ENCODE measurements at regions not wholly inside any gene's neighbourhood (a gene's known extent, or its start where the extent isn't known, plus 50 kb on each side); places are given as distances from the start of the nearest gene placed in this dataset.

DNA sequence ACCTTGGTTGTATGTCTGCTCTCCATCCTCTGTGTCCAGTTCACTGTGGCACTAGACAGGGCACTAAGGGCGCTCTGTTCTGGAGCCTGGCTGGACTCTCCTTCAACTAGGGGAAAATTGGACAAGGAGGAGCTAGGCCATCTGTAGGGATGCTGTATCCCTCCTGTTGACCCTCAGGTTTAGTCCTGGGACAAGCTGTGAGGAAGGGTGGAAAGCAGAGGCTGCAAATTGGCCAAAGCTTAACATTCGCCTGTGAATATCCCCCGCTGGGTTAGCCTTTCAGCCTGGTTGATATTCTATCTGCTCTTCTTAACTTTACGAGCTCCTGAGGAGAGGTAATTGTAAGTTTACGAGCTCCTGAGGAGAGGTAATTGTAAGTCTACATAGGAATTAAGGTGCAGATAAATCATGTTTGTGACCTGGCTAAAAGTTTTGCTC is 64.4 kb upstream of the ENPEP start:
- TF ChIP-seq, protein P1, sequence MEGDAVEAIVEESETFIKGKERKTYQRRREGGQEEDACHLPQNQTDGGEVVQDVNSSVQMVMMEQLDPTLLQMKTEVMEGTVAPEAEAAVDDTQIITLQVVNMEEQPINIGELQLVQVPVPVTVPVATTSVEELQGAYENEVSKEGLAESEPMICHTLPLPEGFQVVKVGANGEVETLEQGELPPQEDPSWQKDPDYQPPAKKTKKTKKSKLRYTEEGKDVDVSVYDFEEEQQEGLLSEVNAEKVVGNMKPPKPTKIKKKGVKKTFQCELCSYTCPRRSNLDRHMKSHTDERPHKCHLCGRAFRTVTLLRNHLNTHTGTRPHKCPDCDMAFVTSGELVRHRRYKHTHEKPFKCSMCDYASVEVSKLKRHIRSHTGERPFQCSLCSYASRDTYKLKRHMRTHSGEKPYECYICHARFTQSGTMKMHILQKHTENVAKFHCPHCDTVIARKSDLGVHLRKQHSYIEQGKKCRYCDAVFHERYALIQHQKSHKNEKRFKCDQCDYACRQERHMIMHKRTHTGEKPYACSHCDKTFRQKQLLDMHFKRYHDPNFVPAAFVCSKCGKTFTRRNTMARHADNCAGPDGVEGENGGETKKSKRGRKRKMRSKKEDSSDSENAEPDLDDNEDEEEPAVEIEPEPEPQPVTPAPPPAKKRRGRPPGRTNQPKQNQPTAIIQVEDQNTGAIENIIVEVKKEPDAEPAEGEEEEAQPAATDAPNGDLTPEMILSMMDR (conservative IDR thresholded peaks at IDR 0.05; ENCODE audit: low read depth, low read length), result no peak
- no peak for TF ChIP-seq EZH2 (IDR thresholded peaks at IDR 0.05; ENCODE audit: borderline replicate concordance, low read depth, low read length, poor library complexity, severe bottlenecking)

All from A673 (cell line).